Type B pancreatic cell (in vitro differentiated cells): ENCODE measurements at regions not wholly inside any gene's neighbourhood (a gene's known extent, or its start where the extent isn't known, plus 50 kb on each side); places are given as distances from the start of the nearest gene placed in this dataset.

ENCODE experiments used
- DNase-seq: peaks from one replicate; pipeline ENCODE4 v3.0.0; 2021; ENCODE audit warnings: mixed read lengths; ENCODE audit not compliant: unreplicated experiment; ENCODE audit errors: extremely low spot score
- H3K27ac Mint-ChIP-seq: 2 replicates; pipeline ENCODE4 v1.8.0; 2021; ENCODE audit warnings: mild to moderate bottlenecking, mixed read lengths
- H3K27me3 Mint-ChIP-seq: 2 replicates; pipeline ENCODE4 v1.8.0; 2021; ENCODE audit warnings: mixed read lengths
- H3K36me3 Mint-ChIP-seq: 2 replicates; pipeline ENCODE4 v1.8.0; 2021; ENCODE audit warnings: mixed read lengths
- H3K4me1 Mint-ChIP-seq: one replicate; pipeline ENCODE4 v1.8.0; 2021; ENCODE audit warnings: mixed read lengths; ENCODE audit not compliant: unreplicated experiment
- H3K4me3 Mint-ChIP-seq: 2 replicates; pipeline ENCODE4 v1.8.0; 2021; ENCODE audit warnings: mild to moderate bottlenecking, mixed read lengths
- H3K9me3 Mint-ChIP-seq: 2 replicates; pipeline ENCODE4 v1.8.0; 2021; ENCODE audit warnings: mixed read lengths
- TF ChIP-seq, protein P1 (sequence below): fragments of 200-600 bp; sonication (generic); conservative IDR thresholded peaks from 2 replicates; pipeline ENCODE4 v1.5.0; 2021; ENCODE audit warnings: antibody characterized with exemption, mild to moderate bottlenecking

- H3K9me3 Mint-ChIP-seq = peaks cover 6% of the 10 kb centered on the region
- H3K27me3 Mint-ChIP-seq = peaks cover 11% of the 10 kb centered on the region
- H3K36me3 Mint-ChIP-seq = peaks cover 4% of the 10 kb centered on the region
- TF ChIP-seq, protein P1, sequence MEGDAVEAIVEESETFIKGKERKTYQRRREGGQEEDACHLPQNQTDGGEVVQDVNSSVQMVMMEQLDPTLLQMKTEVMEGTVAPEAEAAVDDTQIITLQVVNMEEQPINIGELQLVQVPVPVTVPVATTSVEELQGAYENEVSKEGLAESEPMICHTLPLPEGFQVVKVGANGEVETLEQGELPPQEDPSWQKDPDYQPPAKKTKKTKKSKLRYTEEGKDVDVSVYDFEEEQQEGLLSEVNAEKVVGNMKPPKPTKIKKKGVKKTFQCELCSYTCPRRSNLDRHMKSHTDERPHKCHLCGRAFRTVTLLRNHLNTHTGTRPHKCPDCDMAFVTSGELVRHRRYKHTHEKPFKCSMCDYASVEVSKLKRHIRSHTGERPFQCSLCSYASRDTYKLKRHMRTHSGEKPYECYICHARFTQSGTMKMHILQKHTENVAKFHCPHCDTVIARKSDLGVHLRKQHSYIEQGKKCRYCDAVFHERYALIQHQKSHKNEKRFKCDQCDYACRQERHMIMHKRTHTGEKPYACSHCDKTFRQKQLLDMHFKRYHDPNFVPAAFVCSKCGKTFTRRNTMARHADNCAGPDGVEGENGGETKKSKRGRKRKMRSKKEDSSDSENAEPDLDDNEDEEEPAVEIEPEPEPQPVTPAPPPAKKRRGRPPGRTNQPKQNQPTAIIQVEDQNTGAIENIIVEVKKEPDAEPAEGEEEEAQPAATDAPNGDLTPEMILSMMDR = no peak
- DNase-seq = no peak
- H3K27ac Mint-ChIP-seq = no peak overlapping the region
- H3K4me1 Mint-ChIP-seq = no peaks in the 10 kb centered on the region
- H3K4me3 Mint-ChIP-seq = no peak overlapping the region
These were observed 164.1 kb downstream of the ID4 start for GRCh38 chr6:20001286-20001685.

GRCh38 chr6:20006037-20006436 is 168.9 kb downstream of the ID4 start:
- Mint-ChIP-seq H3K27ac (no peak overlapping the region), H3K9me3 (peaks cover 4% of the 10 kb centered on the region), H3K36me3 (no peaks in the 10 kb centered on the region), H3K4me1 (no peaks in the 10 kb centered on the region), H3K4me3 (no peak overlapping the region), H3K27me3 (peaks cover 10% of the 10 kb centered on the region)
- no peak for DNase-seq
- TF ChIP-seq, protein P1 = no peak

DNA sequence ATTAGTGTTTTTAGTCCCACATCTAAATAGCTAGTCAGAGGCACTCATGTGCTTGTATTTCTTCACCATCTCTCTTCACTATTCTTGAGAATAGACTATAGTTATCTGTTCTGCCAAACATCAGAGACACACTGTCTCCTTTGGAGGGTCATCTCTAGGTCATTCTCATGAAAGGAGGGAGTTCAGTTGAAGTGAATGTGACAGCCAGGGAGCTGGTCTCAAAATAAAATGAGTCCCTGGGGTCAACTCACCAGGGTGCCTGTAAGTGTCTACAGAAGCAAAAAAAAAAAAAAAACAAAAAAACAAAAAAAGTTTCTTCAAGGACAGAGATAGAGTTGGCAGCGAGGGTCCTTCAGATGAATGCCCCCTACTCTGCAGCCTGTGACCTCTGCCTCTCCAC is 171.0 kb downstream of the ID4 start:
- DNase-seq = no peak
- peaks cover 10% of the 10 kb centered on the region for H3K27me3 Mint-ChIP-seq
- H3K4me1 Mint-ChIP-seq = no peaks in the 10 kb centered on the region
- H3K36me3 Mint-ChIP-seq = no peaks in the 10 kb centered on the region
- TF ChIP-seq, protein P1 = no peak
- no peak overlapping the region for H3K27ac Mint-ChIP-seq
- peaks cover 4% of the 10 kb centered on the region for H3K9me3 Mint-ChIP-seq
- H3K4me3 Mint-ChIP-seq = no peak overlapping the region

- H3K4me1 Mint-ChIP-seq = no peaks in the 10 kb centered on the region
- DNase-seq = no peak
- TF ChIP-seq, protein P1 = no peak
- no peak overlapping the region for H3K27ac Mint-ChIP-seq
- H3K36me3 Mint-ChIP-seq = no peaks in the 10 kb centered on the region
- H3K9me3 Mint-ChIP-seq = peaks cover 4% of the 10 kb centered on the region
- H3K4me3 Mint-ChIP-seq = no peak overlapping the region
- H3K27me3 Mint-ChIP-seq = peaks cover 9% of the 10 kb centered on the region
These were observed 176.1 kb downstream of the ID4 start for GRCh38 chr6:20013066-20013861.

GRCh38 chr6:20014508-20014907 is 177.3 kb downstream of the ID4 start:
- Mint-ChIP-seq H3K4me3 (no peak overlapping the region), H3K27ac (no peak overlapping the region), H3K9me3 (peaks cover 10% of the 10 kb centered on the region), H3K4me1 (no peaks in the 10 kb centered on the region), H3K27me3 (peaks cover 7% of the 10 kb centered on the region), H3K36me3 (no peaks in the 10 kb centered on the region)
- TF ChIP-seq, protein P1 = no peak
- DNase-seq = no peak
